GM19043 (cell line): ENCODE measurements at regions not wholly inside any gene's neighbourhood (a gene's known extent, or its start where the extent isn't known, plus 50 kb on each side); places are given as distances from the start of the nearest gene placed in this dataset.

Experiments used
- ATAC-seq: cut with Tn5 transposase; IDR thresholded peaks from one replicate; pipeline ENCODE4 v1.9.1; 2021; ENCODE audit warnings: low read depth; ENCODE audit not compliant: unreplicated experiment

GRCh38 chr1:181872562-181872961, 188.9 kb downstream of the ZNF648 start:
- no peak for ATAC-seq

GRCh38 chr1:181863736-181864135, 197.8 kb downstream of the ZNF648 start:
- no peak for ATAC-seq

- ATAC-seq: no peak
Measured at GRCh38 chr1:181863006-181863405, 198.5 kb downstream of the ZNF648 start.

- no peak for ATAC-seq
Measured at GRCh38 chr1:181858135-181858534, 203.4 kb downstream of the ZNF648 start.
